ENCODE measurements at regions not wholly inside any gene's neighbourhood (a gene's known extent, or its start where the extent isn't known, plus 50 kb on each side); places are given as distances from the start of the nearest gene placed in this dataset.

DNA sequence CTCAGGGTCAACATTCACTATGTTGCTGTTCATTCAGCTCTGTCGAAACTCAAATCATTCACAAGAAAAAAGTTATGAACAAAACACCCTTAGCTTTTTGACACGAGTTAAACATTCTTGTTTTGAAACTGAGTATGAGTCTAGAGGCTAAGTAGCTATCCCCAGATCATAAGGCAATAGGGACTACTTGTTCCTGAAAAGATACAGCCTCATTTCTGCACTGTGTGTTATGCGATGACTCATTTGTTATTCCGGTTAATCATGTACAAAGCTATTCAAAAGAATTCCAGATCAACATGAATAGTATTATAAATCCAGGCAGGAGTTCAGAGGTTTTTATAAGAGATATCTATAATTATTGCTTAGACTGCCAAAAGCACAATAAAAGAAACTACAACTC is 908.0 kb downstream of the QKI start:
- TF ChIP-seq, protein P1, sequence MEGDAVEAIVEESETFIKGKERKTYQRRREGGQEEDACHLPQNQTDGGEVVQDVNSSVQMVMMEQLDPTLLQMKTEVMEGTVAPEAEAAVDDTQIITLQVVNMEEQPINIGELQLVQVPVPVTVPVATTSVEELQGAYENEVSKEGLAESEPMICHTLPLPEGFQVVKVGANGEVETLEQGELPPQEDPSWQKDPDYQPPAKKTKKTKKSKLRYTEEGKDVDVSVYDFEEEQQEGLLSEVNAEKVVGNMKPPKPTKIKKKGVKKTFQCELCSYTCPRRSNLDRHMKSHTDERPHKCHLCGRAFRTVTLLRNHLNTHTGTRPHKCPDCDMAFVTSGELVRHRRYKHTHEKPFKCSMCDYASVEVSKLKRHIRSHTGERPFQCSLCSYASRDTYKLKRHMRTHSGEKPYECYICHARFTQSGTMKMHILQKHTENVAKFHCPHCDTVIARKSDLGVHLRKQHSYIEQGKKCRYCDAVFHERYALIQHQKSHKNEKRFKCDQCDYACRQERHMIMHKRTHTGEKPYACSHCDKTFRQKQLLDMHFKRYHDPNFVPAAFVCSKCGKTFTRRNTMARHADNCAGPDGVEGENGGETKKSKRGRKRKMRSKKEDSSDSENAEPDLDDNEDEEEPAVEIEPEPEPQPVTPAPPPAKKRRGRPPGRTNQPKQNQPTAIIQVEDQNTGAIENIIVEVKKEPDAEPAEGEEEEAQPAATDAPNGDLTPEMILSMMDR (CRISPR knock-in tag; IDR thresholded peaks at IDR 0.05), result no peak
- TF ChIP-seq, protein P2, sequence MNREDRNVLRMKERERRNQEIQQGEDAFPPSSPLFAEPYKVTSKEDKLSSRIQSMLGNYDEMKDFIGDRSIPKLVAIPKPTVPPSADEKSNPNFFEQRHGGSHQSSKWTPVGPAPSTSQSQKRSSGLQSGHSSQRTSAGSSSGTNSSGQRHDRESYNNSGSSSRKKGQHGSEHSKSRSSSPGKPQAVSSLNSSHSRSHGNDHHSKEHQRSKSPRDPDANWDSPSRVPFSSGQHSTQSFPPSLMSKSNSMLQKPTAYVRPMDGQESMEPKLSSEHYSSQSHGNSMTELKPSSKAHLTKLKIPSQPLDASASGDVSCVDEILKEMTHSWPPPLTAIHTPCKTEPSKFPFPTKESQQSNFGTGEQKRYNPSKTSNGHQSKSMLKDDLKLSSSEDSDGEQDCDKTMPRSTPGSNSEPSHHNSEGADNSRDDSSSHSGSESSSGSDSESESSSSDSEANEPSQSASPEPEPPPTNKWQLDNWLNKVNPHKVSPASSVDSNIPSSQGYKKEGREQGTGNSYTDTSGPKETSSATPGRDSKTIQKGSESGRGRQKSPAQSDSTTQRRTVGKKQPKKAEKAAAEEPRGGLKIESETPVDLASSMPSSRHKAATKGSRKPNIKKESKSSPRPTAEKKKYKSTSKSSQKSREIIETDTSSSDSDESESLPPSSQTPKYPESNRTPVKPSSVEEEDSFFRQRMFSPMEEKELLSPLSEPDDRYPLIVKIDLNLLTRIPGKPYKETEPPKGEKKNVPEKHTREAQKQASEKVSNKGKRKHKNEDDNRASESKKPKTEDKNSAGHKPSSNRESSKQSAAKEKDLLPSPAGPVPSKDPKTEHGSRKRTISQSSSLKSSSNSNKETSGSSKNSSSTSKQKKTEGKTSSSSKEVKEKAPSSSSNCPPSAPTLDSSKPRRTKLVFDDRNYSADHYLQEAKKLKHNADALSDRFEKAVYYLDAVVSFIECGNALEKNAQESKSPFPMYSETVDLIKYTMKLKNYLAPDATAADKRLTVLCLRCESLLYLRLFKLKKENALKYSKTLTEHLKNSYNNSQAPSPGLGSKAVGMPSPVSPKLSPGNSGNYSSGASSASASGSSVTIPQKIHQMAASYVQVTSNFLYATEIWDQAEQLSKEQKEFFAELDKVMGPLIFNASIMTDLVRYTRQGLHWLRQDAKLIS (CRISPR knock-in tag; IDR thresholded peaks at IDR 0.05), result no peak
- TF ChIP-seq EZH2 (conservative IDR thresholded peaks at IDR 0.05; ENCODE audit: low read depth, low read length) (no peak), HOXA3 (CRISPR knock-in tag; IDR thresholded peaks at IDR 0.05) (no peak), SIN3A (IDR thresholded peaks at IDR 0.05; ENCODE audit: borderline replicate concordance, low read depth, low read length) (no peak), ZNF264 (CRISPR knock-in tag; IDR thresholded peaks at IDR 0.05) (no peak)

Measured in HepG2 (cell line).